Nucleus accumbens (tissue), 56 donors: ENCODE measurements at regions not wholly inside any gene's neighbourhood (a gene's known extent, or its start where the extent isn't known, plus 50 kb on each side); places are given as distances from the start of the nearest gene placed in this dataset.

Experiments used
- DNase-seq, 56 donors: peaks; one replicate each; lab custom pipeline; 2025; lab: John Stamatoyannopoulos, UW

- DNase-seq: no peak
These were observed 222.6 kb downstream of the HTR7 start for GRCh38 chr10:90635111-90635765.

GRCh38 chr10:90640756-90641155 lies 217.1 kb downstream of the HTR7 start:
- no peak for DNase-seq

GRCh38 chr10:90641731-90642130 lies 216.1 kb downstream of the HTR7 start:
- no peak for DNase-seq

DNA sequence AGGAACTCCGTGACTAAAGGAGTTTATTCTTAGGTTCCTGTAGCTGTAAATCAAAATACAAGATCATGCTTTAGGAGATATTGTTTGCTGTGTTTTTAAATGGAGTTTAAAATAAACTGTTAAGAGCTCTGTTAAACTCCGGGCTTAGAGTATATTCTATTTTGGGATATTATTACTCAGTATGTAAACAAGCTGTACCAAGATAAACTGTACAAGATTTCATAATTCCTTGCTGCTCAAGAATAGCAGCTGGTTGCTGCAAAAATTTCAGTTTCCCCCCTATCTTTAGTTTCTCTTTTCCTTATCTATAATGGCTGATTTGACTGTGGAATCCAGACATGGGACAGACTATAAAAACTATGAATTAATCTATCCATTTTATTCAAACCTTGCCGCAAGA lies 215.7 kb downstream of the HTR7 start:
- DNase-seq: no peak

DNA sequence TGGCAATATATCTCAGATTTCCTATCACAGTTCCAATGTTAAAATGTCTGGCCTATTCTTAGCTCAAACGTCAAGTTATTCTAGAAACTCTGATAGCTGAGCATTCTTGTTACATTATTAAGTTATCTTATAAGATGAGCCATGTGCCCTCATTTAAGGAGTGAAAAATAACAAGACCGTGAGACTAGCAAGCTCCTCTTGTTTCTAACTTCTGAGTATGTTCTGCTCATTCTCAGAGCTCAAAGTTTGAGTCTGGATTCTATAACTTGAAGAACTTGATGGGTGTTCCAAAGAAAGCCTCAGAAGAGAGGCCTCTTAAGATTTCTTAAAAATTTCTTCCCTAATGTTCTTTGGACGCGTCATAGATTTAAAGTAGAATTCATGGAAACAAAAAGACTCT lies 215.2 kb downstream of the HTR7 start:
- no peak for DNase-seq

GRCh38 chr10:90644165-90644564 lies 213.7 kb downstream of the HTR7 start:
- no peak for DNase-seq

DNA sequence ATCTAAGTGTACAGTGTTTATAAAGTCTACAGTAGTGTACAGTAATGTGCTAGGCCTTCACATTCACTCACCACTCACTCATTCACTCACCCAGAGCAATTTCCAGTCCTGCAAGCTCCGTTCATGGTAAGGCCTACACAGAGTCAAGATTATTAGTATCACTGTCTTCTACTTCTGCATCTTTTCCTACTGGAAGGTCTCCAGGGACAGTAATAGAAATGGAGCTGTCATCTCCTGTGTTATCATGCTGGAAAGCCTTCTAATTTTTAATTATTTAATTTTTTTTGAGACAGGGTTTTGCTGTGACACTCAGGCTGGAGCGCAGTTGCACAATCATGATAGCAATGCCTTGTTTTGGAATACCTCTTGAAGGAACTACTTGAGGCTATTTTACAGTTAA lies 207.0 kb downstream of the HTR7 start:
- no peak for DNase-seq

DNA sequence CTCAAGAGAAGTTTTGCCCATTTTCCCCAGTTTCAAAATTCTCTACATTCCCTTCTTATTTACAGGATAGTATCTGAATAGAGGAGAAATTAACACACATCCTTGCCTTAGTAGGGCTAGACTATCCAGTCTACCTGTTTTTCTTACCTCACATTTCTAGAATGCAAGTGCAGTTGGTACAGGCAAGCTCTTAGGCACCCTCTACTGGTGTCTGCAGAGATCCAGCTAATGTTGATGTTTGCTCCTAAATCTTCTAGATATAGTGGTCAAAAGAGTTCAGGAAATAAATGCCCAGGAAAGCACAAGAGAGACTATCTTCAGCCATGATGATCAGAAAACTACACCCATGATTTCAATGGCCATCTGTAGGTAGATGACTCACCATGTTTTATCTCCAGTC lies 205.3 kb downstream of the HTR7 start:
- DNase-seq: no peak

DNA sequence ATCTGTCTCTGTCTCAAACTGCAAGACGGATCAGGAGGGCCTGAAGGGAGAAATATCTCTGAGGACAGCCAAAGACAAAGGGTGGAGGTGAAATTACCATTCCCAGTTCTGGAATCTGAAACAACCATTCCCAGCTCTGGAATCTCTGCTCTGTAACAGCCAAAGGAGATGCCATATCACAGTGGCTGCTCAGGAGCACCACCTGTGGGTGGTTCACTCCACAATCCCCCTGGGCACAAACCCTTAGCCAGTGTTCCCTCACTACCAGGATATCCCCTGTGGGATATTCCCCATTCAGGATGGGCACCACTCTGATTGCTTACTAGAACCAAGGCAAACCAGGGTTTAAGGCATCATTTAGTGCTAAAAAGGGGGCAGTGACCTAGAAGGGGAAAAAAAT lies 199.0 kb downstream of the HTR7 start:
- no peak for DNase-seq

- DNase-seq: no peak
These were observed 191.8 kb downstream of the HTR7 start for GRCh38 chr10:90665905-90666662.

- no peak for DNase-seq
These were observed 183.4 kb downstream of the HTR7 start for GRCh38 chr10:90674461-90674860.

DNA sequence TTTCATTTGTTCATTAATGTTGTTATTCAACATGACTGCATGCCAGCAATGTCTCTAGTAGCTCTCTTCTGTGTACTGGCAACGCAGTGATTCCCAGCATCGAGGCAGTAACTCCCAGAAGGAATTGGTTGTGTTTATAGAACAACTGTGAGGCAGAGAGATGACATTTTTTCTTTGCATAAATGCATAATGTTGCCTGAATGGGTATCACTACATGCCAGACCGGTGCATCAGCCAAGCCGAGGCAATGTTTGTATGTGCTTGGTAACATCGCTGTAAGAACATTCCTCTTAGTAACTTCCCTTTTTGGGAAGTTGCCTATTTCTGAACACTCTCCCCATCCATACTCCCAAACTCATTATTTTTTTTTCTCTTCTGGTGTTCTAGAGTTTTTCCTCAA lies 182.9 kb downstream of the HTR7 start:
- no peak for DNase-seq

GRCh38 chr10:90675621-90676020 lies 182.2 kb downstream of the HTR7 start:
- no peak for DNase-seq
